ENCODE measurements at regions not wholly inside any gene's neighbourhood (a gene's known extent, or its start where the extent isn't known, plus 50 kb on each side); places are given as distances from the start of the nearest gene placed in this dataset.
A peak's percentile ranks its signal among the peaks of the same experiment; 100 is the strongest.
"Not testable (repeated sequence)": the region's sequence is repeated elsewhere in the genome, so short reads cannot be mapped to it uniquely, and the experiment has no call there.

- no peak for DNase-seq
These were observed 489.4 kb upstream of the TBL1XR1 start for GRCh38 chr3:177686671-177687070.

GRCh38 chr3:177687291-177687690 lies 490.0 kb upstream of the TBL1XR1 start:
- DNase-seq: no peak

DNA sequence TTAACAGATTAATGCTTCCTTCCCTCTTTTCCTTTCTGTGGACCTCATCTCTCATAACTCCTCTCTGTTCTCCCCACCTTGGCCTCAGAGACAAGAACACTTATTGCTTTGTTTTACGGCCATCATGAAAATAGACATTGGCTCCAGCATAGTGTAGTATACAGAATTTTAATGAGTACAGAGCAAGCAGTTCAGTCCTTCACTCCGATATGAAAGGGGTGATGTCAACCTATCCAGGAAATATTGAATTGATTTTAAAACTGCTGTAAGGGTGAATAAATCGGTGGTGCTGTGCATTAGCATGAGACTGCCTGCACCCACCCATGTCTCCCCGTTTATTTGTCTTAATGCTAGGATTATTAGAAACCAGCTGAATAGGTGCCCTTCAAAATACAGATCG lies 490.9 kb upstream of the TBL1XR1 start:
- no peak for DNase-seq

GRCh38 chr3:177689077-177689476 lies 491.8 kb upstream of the TBL1XR1 start:
- DNase-seq: no peak

DNA sequence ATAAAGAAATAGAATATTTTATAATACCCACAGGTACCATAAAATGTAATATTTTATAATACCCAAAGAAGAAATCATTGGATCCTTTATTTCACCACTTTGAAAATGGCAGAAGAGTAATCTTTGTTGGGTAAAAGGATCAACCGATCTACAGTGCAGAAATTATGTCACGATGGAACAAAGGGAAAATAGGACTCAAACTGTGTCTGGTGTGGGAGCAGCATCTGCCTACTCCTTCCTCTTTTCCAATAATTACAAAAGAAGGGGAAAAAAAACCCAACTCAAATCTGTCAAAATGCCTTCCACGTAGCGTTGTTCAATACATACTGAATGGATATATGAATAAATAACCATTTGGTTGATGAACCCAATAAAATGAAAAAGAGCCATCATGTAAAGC lies 492.6 kb upstream of the TBL1XR1 start:
- no peak for DNase-seq

- DNase-seq: no peak
These were observed 493.0 kb upstream of the TBL1XR1 start for GRCh38 chr3:177690306-177690705.

GRCh38 chr3:177692304-177692975 lies 495.2 kb upstream of the TBL1XR1 start:
- no peak for DNase-seq

DNA sequence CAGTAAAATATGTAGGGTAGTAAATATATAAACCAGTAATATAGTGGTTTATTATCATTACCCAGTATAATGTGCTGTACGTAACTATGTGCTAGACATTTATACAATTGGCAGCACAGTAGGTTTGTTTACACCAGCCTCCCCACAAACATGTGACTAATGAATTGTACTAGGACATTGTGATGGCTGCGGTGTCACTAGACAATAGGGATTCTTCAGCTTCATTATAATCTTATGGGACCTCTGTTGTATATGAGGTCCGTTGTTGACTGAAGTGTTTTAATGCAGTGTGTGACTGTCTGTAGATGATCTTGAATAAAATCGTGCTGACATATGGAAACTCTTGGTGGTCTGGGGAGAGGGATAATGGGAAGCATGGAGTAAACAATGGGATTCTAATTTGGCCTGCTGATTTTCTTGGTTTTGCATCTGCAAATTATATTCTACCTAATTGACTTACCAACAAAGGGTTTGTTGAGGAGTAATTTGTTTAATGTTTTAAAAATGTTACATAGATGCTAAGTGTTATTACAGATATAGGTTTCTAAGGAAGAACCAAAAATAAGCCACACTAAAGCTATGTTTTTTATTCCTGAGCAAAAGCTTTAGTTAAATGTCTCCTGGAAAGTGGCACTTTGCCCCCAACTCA lies 496.5 kb upstream of the TBL1XR1 start:
- DNase-seq: peak in 1 of 2 donors; percentile 32

DNA sequence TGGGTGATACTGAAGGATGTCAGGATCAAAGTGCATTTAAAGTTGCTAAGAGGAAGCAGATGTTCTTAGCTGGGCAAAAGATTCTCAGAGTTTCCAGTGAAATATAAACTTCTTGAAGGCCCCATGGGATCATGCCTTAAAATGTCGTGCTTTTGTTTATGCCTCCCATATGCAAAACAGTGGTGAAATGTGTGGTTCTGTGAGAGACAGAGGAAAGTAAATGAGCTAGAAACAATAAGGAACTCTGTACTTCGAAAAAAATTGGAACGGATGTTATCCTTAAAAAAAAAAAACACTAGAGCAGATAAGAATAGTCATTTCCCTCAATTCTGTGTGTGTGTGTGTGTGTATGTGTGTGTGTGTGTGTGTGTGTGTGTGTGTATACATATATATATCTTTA lies 497.0 kb upstream of the TBL1XR1 start:
- DNase-seq: no peak

- DNase-seq: no peak
These were observed 497.7 kb upstream of the TBL1XR1 start for GRCh38 chr3:177694951-177695350.

- no peak for DNase-seq
These were observed 502.8 kb upstream of the TBL1XR1 start for GRCh38 chr3:177700117-177700516.

DNA sequence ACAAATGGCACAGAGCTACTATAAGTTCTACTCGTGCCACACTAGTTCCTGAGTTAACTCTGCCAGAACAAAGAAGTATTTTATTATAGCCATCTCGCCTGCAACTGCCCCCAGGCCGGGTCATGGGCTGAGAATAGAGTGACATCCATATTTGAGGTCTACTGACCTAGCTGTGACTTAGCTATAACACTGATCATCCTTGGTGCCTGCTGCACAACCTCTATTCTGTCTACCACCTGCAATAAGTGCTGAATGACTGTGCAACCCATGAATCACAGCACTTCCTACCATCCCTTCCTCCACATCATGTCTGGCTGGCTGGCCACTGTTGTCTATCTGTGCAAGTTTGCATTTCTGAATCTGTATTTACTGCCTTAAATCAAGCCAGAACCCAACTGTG lies 506.5 kb upstream of the TBL1XR1 start:
- no peak for DNase-seq

- DNase-seq: peak in 1 of 2 donors; percentile 16
These were observed 508.9 kb upstream of the TBL1XR1 start for GRCh38 chr3:177705976-177706823.

GRCh38 chr3:177709470-177709869 lies 512.2 kb upstream of the TBL1XR1 start:
- not testable (repeated sequence) for DNase-seq

- DNase-seq: no peak
These were observed 513.2 kb upstream of the TBL1XR1 start for GRCh38 chr3:177710506-177710905.

- DNase-seq: no peak
These were observed 514.4 kb upstream of the TBL1XR1 start for GRCh38 chr3:177711637-177712036.

GRCh38 chr3:177713928-177714900 lies 516.9 kb upstream of the TBL1XR1 start:
- no peak for DNase-seq

DNA sequence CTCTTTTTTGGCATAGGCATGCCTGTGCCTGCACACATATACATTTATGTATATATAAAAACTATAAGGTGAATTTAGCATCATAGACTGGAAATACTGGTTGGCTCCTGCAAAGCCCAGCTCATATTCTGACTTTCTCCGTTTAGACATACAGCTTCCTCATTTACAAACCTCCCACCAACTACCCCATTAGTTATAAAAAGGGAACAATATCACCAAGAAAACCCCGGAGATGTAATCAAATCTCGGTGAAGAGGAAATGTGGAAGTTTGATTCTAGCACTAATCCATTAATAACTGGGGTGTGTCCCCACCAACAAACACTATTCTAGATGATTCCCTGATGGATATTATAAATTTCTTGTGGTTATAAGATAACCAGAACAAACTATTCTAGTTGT lies 517.7 kb upstream of the TBL1XR1 start:
- DNase-seq: no peak

- no peak for DNase-seq
These were observed 518.7 kb upstream of the TBL1XR1 start for GRCh38 chr3:177715980-177716379.

DNA sequence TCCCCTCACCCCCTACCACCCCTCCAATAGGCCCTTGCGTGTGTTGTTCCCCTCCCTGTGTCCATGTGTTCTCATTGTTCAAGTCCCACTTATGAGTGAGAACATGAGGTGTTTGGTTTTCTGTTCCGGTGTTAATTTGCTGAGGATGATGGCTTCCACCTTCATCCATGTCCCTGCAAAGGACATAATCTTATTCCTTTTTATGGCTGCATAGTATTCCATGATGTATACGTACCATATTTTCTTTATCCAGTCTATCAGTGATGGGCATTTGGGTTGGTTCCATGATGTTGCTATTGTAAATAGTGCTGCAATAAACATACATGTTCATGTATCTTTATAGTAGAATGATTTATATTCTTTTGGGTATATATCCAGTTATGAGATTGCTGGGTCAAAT lies 523.6 kb upstream of the TBL1XR1 start:
- DNase-seq: not testable (repeated sequence)

DNA sequence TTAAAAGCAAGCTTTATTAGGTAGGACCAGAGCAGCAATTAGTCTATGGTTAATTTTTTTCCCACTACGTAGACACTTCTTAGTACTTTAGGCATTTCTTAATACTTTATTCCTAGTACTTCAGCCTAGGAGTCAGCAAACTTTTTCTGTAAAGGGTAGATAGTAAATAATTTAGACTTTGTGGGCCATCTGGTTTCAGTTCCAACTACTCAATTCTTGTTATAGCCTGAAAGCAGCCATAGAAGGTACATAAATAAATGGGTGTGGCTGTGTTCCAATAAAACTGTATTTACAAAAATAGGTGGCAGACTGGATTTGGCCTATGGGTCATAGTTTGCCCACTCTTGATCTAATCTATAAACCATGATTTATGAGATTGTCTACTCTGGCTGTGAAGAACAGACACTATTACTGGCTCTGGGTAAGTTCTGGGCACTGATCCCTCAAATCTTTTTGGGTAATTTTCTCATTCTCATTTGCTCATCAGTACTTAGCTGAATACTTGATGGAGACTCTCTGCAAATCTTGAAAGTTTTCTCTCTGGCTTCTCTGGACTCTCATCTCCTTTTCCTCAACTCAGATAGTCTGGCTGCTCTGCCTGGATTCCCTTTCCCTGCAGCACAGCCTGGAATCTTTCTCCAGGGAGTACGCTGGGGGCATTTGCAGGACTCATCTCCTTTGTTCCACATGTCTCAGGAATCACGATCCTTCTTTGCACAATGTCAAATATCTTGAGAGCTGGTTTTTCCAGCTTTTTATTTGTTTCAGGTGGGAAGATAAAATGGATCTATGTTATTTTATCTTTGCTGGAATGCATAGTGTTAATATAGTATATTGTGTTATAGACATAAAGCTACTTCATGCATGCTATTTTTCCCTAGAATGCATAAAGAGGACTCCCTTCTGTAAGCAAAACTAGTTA lies 524.8 kb upstream of the TBL1XR1 start:
- DNase-seq: no peak

All from hippocampal formation (tissue), 2 donors.